Osteoblast (primary cell): ENCODE measurements at regions not wholly inside any gene's neighbourhood (a gene's known extent, or its start where the extent isn't known, plus 50 kb on each side); places are given as distances from the start of the nearest gene placed in this dataset.

Experiments
- DNase-seq: peaks from one replicate; pipeline ENCODE4 v3.0.0; 2011; ENCODE audit warnings: low spot score, mixed read lengths; ENCODE audit not compliant: insufficient read length; ENCODE audit errors: missing footprints
- H2AFZ ChIP-seq: 2 replicates; pipeline ENCODE4 v1.6.0; 2011; ENCODE audit warnings: mild to moderate bottlenecking, low read length
- H3K27ac ChIP-seq: 2 replicates; pipeline ENCODE4 v1.5.1; 2011; ENCODE audit warnings: mild to moderate bottlenecking, low read depth, low read length, moderate library complexity
- H3K27me3 ChIP-seq: 2 replicates; pipeline ENCODE4 v1.6.0; 2012; ENCODE audit warnings: mild to moderate bottlenecking, control low read depth, inconsistent platforms, low read length, moderate library complexity; ENCODE audit not compliant: insufficient read depth
- H3K36me3 ChIP-seq: 2 replicates; pipeline ENCODE4 v1.5.1; 2011; ENCODE audit warnings: mild to moderate bottlenecking, low read length, control low read depth, moderate library complexity; ENCODE audit not compliant: insufficient read depth
- H3K4me1 ChIP-seq: 2 replicates; pipeline ENCODE4 v1.5.1; 2011; ENCODE audit warnings: mild to moderate bottlenecking, low read length, control low read depth, moderate library complexity; ENCODE audit not compliant: insufficient read depth
- H3K4me2 ChIP-seq: 2 replicates; pipeline ENCODE4 v1.6.0; 2011; ENCODE audit warnings: mild to moderate bottlenecking, low read length; ENCODE audit not compliant: insufficient read depth
- H3K4me3 ChIP-seq: fragments of 200-600 bp; sonication (generic); 3 replicates; pipeline ENCODE4 v1.5.1; 2012; ENCODE audit warnings: mild to moderate bottlenecking, low read length, inconsistent platforms; ENCODE audit not compliant: insufficient read depth
- H3K79me2 ChIP-seq: 2 replicates; pipeline ENCODE4 v1.6.0; 2012; ENCODE audit warnings: mild to moderate bottlenecking, low read length, control low read depth, inconsistent platforms; ENCODE audit not compliant: insufficient read depth
- H3K9me3 ChIP-seq: 2 replicates; pipeline ENCODE4 v1.5.1; 2011; ENCODE audit warnings: low read depth, low read length, control low read depth
- H4K20me1 ChIP-seq: 2 replicates; pipeline ENCODE4 v1.6.0; 2012; ENCODE audit warnings: mild to moderate bottlenecking, low read length, control low read depth; ENCODE audit not compliant: insufficient read depth
- CTCF ChIP-seq: IDR thresholded peaks from 2 replicates; pipeline ENCODE4 v1.5.1; 2011; ENCODE audit warnings: mild to moderate bottlenecking, low read depth, low read length, moderate library complexity; ENCODE audit errors: extremely low read depth

- H4K20me1 ChIP-seq: no peaks in the 10 kb centered on the region
- TF ChIP-seq CTCF: no peak
- DNase-seq: no peak
Observed at GRCh38 chr5:89071101-89071940, 188.3 kb upstream of the MEF2C start.

GRCh38 chr5:89069591-89069990 lies 186.6 kb upstream of the MEF2C start:
- H3K4me1 ChIP-seq: no peaks in the 10 kb centered on the region
- H3K4me3 ChIP-seq: no peak overlapping the region
- no peak for DNase-seq
- H3K27ac ChIP-seq: no peak overlapping the region
- no peaks in the 10 kb centered on the region for H3K79me2 ChIP-seq
- no peaks in the 10 kb centered on the region for H3K9me3 ChIP-seq
- no peak for TF ChIP-seq CTCF
- H3K4me2 ChIP-seq: no peak overlapping the region
- H3K36me3 ChIP-seq: no peaks in the 10 kb centered on the region
- H2AFZ ChIP-seq: no peak overlapping the region
- H4K20me1 ChIP-seq: no peaks in the 10 kb centered on the region
- no peaks in the 10 kb centered on the region for H3K27me3 ChIP-seq

More at GRCh38 chr5:89071101-89071940, 188.3 kb upstream of the MEF2C start:
- Histone ChIP-seq H3K79me2 (no peaks in the 10 kb centered on the region), H2AFZ (peak overlapping the region; percentile 37), H3K4me2 (no peak overlapping the region), H3K27ac (no peak overlapping the region), H3K4me1 (no peaks in the 10 kb centered on the region), H3K36me3 (no peaks in the 10 kb centered on the region), H3K4me3 (no peak overlapping the region), H3K27me3 (no peaks in the 10 kb centered on the region), H3K9me3 (no peaks in the 10 kb centered on the region)

- Histone ChIP-seq H3K9me3 (no peaks in the 10 kb centered on the region), H4K20me1 (no peaks in the 10 kb centered on the region), H3K4me2 (no peak overlapping the region), H3K79me2 (no peaks in the 10 kb centered on the region), H3K36me3 (no peaks in the 10 kb centered on the region), H2AFZ (no peak overlapping the region), H3K4me3 (no peak overlapping the region), H3K27me3 (no peaks in the 10 kb centered on the region), H3K4me1 (no peaks in the 10 kb centered on the region), H3K27ac (no peak overlapping the region)
- DNase-seq: no peak
- no peak for TF ChIP-seq CTCF
Observed at GRCh38 chr5:89067362-89067761, 184.4 kb upstream of the MEF2C start.

GRCh38 chr5:89065919-89066318 lies 182.9 kb upstream of the MEF2C start:
- no peaks in the 10 kb centered on the region for H4K20me1 ChIP-seq
- H3K27me3 ChIP-seq: no peaks in the 10 kb centered on the region
- no peak overlapping the region for H3K4me3 ChIP-seq
- H3K36me3 ChIP-seq: no peaks in the 10 kb centered on the region
- H2AFZ ChIP-seq: no peak overlapping the region
- no peaks in the 10 kb centered on the region for H3K9me3 ChIP-seq
- no peak overlapping the region for H3K27ac ChIP-seq
- no peak for DNase-seq
- TF ChIP-seq CTCF: no peak
- no peaks in the 10 kb centered on the region for H3K79me2 ChIP-seq
- H3K4me2 ChIP-seq: no peak overlapping the region
- H3K4me1 ChIP-seq: no peaks in the 10 kb centered on the region
